Hepatocyte (in vitro differentiated cells): ENCODE measurements at regions not wholly inside any gene's neighbourhood (a gene's known extent, or its start where the extent isn't known, plus 50 kb on each side); places are given as distances from the start of the nearest gene placed in this dataset.
"Not testable (repeated sequence)": the region's sequence is repeated elsewhere in the genome, so short reads cannot be mapped to it uniquely, and the experiment has no call there.

ENCODE experiments used
- CTCF ChIP-seq: fragments of 200-600 bp; sonication (generic); IDR thresholded peaks from 2 replicates; pipeline ENCODE4 v1.5.1; 2016; ENCODE audit warnings: antibody characterized with exemption, mild to moderate bottlenecking; ENCODE audit not compliant: poor library complexity
- EZH2 ChIP-seq: fragments of 200-600 bp; sonication (generic); IDR thresholded peaks from 2 replicates; pipeline ENCODE4 v1.6.1; 2016; ENCODE audit warnings: antibody characterized with exemption, mild to moderate bottlenecking, borderline replicate concordance
- EZH2phosphoT487 ChIP-seq: fragments of 200-600 bp; sonication (generic); IDR thresholded peaks from one replicate; pipeline ENCODE4 v1.6.1; 2018; ENCODE audit warnings: antibody characterized with exemption, mild to moderate bottlenecking, low read depth, moderate library complexity; ENCODE audit not compliant: unreplicated experiment, severe bottlenecking

DNA sequence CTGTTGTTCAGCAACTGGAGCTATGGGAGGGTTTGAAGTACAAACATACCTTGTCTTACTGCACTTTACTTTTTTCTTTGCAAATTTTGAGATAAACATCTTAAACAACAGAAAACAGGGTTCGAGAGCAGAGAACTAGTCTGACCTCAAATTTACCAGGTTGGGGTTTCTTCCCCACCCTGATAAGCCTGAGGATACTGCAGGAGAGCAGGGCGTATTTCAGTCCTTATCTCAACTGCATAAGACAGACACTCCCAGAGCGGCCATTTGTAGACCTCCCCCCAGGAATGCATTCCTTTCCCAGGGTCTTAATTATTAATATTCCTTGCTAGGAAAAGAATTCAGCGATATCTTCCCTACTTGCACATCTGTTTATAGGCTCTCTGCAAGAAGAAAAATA lies 242.1 kb upstream of the DDHD1 start:
- not testable (repeated sequence) for TF ChIP-seq CTCF, EZH2, EZH2phosphoT487
